Smooth muscle cell (in vitro differentiated cells): ENCODE measurements at regions not wholly inside any gene's neighbourhood (a gene's known extent, or its start where the extent isn't known, plus 50 kb on each side); places are given as distances from the start of the nearest gene placed in this dataset.

Source experiments
- DNase-seq: peaks from one replicate; lab custom pipeline; 2025; ENCODE audit not compliant: unreplicated experiment; lab: John Stamatoyannopoulos, UW
- H2AFZ ChIP-seq: fragments of 200-600 bp; sonication (generic); 2 replicates; pipeline ENCODE4 v1.6.0; 2016; ENCODE audit warnings: antibody characterized with exemption, low read depth, mild to moderate bottlenecking
- H3F3A ChIP-seq: fragments of 200-600 bp; sonication (generic); 2 replicates; pipeline ENCODE4 v1.6.0; 2017; ENCODE audit warnings: antibody characterized with exemption, low read depth
- H3K27ac ChIP-seq: fragments of 200-600 bp; sonication (generic); 2 replicates; pipeline ENCODE4 v1.5.1; 2016; ENCODE audit warnings: low read depth, mild to moderate bottlenecking
- H3K27me3 ChIP-seq: fragments of 200-600 bp; sonication (generic); 2 replicates; pipeline ENCODE4 v1.6.1; 2016; ENCODE audit warnings: low read depth, mild to moderate bottlenecking
- H3K36me3 ChIP-seq: fragments of 200-600 bp; sonication (generic); 2 replicates; pipeline ENCODE4 v1.5.1; 2016; ENCODE audit warnings: low read depth
- H3K4me1 ChIP-seq: fragments of 200-600 bp; sonication (generic); 2 replicates; pipeline ENCODE4 v1.5.1; 2016; ENCODE audit warnings: low read depth
- H3K4me2 ChIP-seq: fragments of 200-600 bp; sonication (generic); 2 replicates; pipeline ENCODE4 v1.6.0; 2016; ENCODE audit warnings: mild to moderate bottlenecking
- H3K4me3 ChIP-seq: fragments of 200-600 bp; sonication (generic); 2 replicates; pipeline ENCODE4 v1.5.1; 2016; ENCODE audit warnings: mild to moderate bottlenecking
- H3K79me2 ChIP-seq: fragments of 200-600 bp; sonication (generic); 2 replicates; pipeline ENCODE4 v1.6.0; 2016; ENCODE audit warnings: low read depth, mild to moderate bottlenecking
- H3K9ac ChIP-seq: fragments of 200-600 bp; sonication (generic); 2 replicates; pipeline ENCODE4 v1.6.0; 2016; ENCODE audit warnings: low read depth
- H3K9me3 ChIP-seq: fragments of 200-600 bp; sonication (generic); replicated peaks from 2 replicates; pipeline ENCODE4 v1.5.1; 2016; ENCODE audit warnings: low read depth
- H4K20me1 ChIP-seq: fragments of 200-600 bp; sonication (generic); 2 replicates; pipeline ENCODE4 v1.6.0; 2016; ENCODE audit warnings: low read depth
- CTCF ChIP-seq: fragments of 200-600 bp; sonication (generic); IDR thresholded peaks from 2 replicates; pipeline ENCODE4 v1.5.1; 2017; ENCODE audit warnings: borderline replicate concordance, mild to moderate bottlenecking, antibody characterized with exemption; ENCODE audit not compliant: insufficient read depth, poor library complexity, severe bottlenecking
- WGBS: methylation state at CpG from one replicate; pipeline ENCODE4 v1.1.7; 2016; ENCODE audit warnings: low lambda C conversion rate; 5-methylcytosine and 5-hydroxymethylcytosine counted together

- no peak overlapping the region for H2AFZ ChIP-seq
- H3K36me3 ChIP-seq: no peaks in the 10 kb centered on the region
- no peaks in the 10 kb centered on the region for H3K27me3 ChIP-seq
- H3K27ac ChIP-seq: no peak overlapping the region
- H3K79me2 ChIP-seq: no peaks in the 10 kb centered on the region
- H3K9ac ChIP-seq: no peak overlapping the region
- no peaks in the 10 kb centered on the region for H3F3A ChIP-seq
- no peaks in the 10 kb centered on the region for H4K20me1 ChIP-seq
- H3K4me2 ChIP-seq: no peak overlapping the region
- no peak for TF ChIP-seq CTCF
- no peak for DNase-seq
- H3K9me3 ChIP-seq: no peaks in the 10 kb centered on the region
- no peak overlapping the region for H3K4me3 ChIP-seq
- no peaks in the 10 kb centered on the region for H3K4me1 ChIP-seq
- WGBS: 94% methylated on average over 5 of the region's 5 CpGs
Observed at GRCh38 chr10:129157185-129157584, 309.9 kb upstream of the MGMT start.

- no peaks in the 10 kb centered on the region for H3K27me3 ChIP-seq
- no peaks in the 10 kb centered on the region for H3K9me3 ChIP-seq
- H3F3A ChIP-seq: no peaks in the 10 kb centered on the region
- H3K4me3 ChIP-seq: no peak overlapping the region
- no peaks in the 10 kb centered on the region for H3K79me2 ChIP-seq
- TF ChIP-seq CTCF: no peak
- no peaks in the 10 kb centered on the region for H3K36me3 ChIP-seq
- H3K4me1 ChIP-seq: no peaks in the 10 kb centered on the region
- H4K20me1 ChIP-seq: no peaks in the 10 kb centered on the region
- no peak for DNase-seq
- H3K4me2 ChIP-seq: no peak overlapping the region
- H3K9ac ChIP-seq: no peak overlapping the region
- H3K27ac ChIP-seq: no peak overlapping the region
- 13% methylated on average over 2 of the region's 2 CpGs for WGBS
- no peak overlapping the region for H2AFZ ChIP-seq
Observed at GRCh38 chr10:129161150-129161549, 305.9 kb upstream of the MGMT start.

GRCh38 chr10:129163531-129163930 is 303.5 kb upstream of the MGMT start:
- H3K79me2 ChIP-seq: no peaks in the 10 kb centered on the region
- H3K4me3 ChIP-seq: no peak overlapping the region
- H3K27me3 ChIP-seq: peaks cover 8% of the 10 kb centered on the region
- 83% methylated on average over 7 of the region's 7 CpGs for WGBS
- H3K27ac ChIP-seq: no peak overlapping the region
- no peak overlapping the region for H3K9ac ChIP-seq
- H3K4me1 ChIP-seq: no peaks in the 10 kb centered on the region
- H3K4me2 ChIP-seq: no peak overlapping the region
- H3K36me3 ChIP-seq: no peaks in the 10 kb centered on the region
- DNase-seq: no peak
- H3K9me3 ChIP-seq: no peaks in the 10 kb centered on the region
- TF ChIP-seq CTCF: no peak
- no peaks in the 10 kb centered on the region for H3F3A ChIP-seq
- no peak overlapping the region for H2AFZ ChIP-seq
- no peaks in the 10 kb centered on the region for H4K20me1 ChIP-seq

- Histone ChIP-seq H2AFZ (no peak overlapping the region), H3K36me3 (no peaks in the 10 kb centered on the region), H4K20me1 (no peaks in the 10 kb centered on the region), H3K9me3 (no peaks in the 10 kb centered on the region), H3F3A (no peaks in the 10 kb centered on the region), H3K27ac (no peak overlapping the region), H3K4me3 (no peak overlapping the region), H3K4me2 (no peak overlapping the region), H3K27me3 (peaks cover 21% of the 10 kb centered on the region), H3K79me2 (no peaks in the 10 kb centered on the region), H3K4me1 (no peaks in the 10 kb centered on the region), H3K9ac (no peak overlapping the region)
- TF ChIP-seq CTCF: no peak
- 67% methylated on average over 5 of the region's 5 CpGs for WGBS
- no peak for DNase-seq
Observed at GRCh38 chr10:129165076-129165720, 301.8 kb upstream of the MGMT start.
